ENCODE measurements at regions not wholly inside any gene's neighbourhood (a gene's known extent, or its start where the extent isn't known, plus 50 kb on each side); places are given as distances from the start of the nearest gene placed in this dataset.
"Not testable (repeated sequence)": the region's sequence is repeated elsewhere in the genome, so short reads cannot be mapped to it uniquely, and the experiment has no call there.

GRCh38 chr13:27341616-27342015, 71.0 kb downstream of the RASL11A start:
- TF ChIP-seq, protein P1, sequence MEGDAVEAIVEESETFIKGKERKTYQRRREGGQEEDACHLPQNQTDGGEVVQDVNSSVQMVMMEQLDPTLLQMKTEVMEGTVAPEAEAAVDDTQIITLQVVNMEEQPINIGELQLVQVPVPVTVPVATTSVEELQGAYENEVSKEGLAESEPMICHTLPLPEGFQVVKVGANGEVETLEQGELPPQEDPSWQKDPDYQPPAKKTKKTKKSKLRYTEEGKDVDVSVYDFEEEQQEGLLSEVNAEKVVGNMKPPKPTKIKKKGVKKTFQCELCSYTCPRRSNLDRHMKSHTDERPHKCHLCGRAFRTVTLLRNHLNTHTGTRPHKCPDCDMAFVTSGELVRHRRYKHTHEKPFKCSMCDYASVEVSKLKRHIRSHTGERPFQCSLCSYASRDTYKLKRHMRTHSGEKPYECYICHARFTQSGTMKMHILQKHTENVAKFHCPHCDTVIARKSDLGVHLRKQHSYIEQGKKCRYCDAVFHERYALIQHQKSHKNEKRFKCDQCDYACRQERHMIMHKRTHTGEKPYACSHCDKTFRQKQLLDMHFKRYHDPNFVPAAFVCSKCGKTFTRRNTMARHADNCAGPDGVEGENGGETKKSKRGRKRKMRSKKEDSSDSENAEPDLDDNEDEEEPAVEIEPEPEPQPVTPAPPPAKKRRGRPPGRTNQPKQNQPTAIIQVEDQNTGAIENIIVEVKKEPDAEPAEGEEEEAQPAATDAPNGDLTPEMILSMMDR (IDR thresholded peaks at IDR 0.05; ENCODE audit: low read depth, low read length, missing control alignments): no peak
- DNase-seq (ENCODE audit: low read depth): no peak
- no peak overlapping the region for H3K4me3 ChIP-seq (ENCODE audit: low read depth, low read length)

GRCh38 chr13:27347211-27347772, 76.7 kb downstream of the RASL11A start:
- no peak overlapping the region for H3K4me3 ChIP-seq (ENCODE audit: low read depth, low read length)
- TF ChIP-seq, protein P1 (IDR thresholded peaks at IDR 0.05; ENCODE audit: low read depth, low read length, missing control alignments): no peak
- DNase-seq (ENCODE audit: low read depth): no peak

DNA sequence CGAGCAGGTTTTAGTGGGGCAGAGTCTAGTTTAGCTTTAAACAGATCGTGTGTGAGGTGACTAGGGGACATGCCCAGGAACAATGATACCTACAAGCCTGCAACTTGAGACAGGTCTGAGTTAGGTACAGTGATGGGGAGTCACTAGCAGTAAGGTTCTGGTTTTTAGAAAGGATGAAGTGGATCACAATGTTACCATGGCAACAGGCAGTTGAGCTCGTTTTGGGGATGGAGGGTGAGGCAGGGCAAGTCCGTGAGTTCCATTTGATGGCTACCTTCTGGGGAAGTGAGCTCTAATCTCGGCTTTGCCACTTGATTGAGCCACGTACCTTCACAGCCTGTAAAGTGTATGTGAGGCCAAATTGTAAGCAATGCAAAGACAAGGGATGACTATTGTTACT, 76.0 kb upstream of the GTF3A start:
- no peak for DNase-seq (ENCODE audit: low read depth)
- TF ChIP-seq, protein P1 (IDR thresholded peaks at IDR 0.05; ENCODE audit: low read depth, low read length, missing control alignments): no peak
- H3K4me3 ChIP-seq (ENCODE audit: low read depth, low read length): no peak overlapping the region

DNA sequence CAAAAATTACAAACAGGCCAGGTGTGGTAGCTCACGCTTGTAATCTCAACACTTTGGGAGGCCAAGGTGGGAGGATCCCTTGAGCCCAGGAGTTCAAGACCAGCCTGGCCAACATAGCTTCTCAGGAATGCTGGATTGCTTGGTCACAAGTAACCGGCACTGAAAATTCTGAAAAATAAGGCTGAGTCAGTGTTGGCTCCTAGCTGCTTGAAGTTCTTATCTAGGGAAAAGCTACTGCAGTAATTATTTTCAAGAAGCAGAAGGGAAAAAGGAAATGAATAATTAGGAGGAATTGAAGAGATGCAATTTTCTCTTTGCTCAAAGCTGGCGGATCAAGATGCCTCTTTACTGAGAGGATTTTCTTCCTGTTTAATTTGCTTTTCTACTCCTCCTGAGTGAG, 75.0 kb upstream of the GTF3A start:
- no peak for DNase-seq (ENCODE audit: low read depth)
- TF ChIP-seq, protein P1 (IDR thresholded peaks at IDR 0.05; ENCODE audit: low read depth, low read length, missing control alignments): no peak
- no peak overlapping the region for H3K4me3 ChIP-seq (ENCODE audit: low read depth, low read length)

- DNase-seq (ENCODE audit: low read depth); H3K4me3 ChIP-seq (ENCODE audit: low read depth, low read length): not testable (repeated sequence)
Measured at GRCh38 chr13:27350825-27351224, 73.6 kb upstream of the GTF3A start.

DNA sequence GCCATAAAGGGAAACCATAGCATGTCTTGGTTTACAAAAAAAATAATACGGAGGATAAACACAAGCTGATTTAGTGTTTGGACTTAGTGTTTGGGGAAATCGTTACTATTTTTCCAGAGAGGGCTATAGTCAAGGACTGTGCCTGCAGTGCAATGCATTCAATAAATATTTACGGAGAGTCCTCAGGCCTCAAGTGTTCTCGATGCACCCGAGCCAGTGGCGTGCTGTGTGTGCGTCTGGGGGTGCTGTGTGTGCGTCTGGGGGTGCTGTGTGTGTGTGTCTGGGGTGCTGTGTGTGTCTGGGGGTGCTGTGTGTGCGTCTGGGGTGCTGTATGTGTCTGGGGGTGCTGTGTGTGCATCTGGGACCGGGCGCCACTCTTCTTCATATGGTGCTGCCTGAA, 71.7 kb upstream of the GTF3A start:
- no peak for DNase-seq (ENCODE audit: low read depth)
- TF ChIP-seq, protein P1 (IDR thresholded peaks at IDR 0.05; ENCODE audit: low read depth, low read length, missing control alignments): no peak
- H3K4me3 ChIP-seq (ENCODE audit: low read depth, low read length): no peak overlapping the region; the same call in 1 of the 2 replicates

DNA sequence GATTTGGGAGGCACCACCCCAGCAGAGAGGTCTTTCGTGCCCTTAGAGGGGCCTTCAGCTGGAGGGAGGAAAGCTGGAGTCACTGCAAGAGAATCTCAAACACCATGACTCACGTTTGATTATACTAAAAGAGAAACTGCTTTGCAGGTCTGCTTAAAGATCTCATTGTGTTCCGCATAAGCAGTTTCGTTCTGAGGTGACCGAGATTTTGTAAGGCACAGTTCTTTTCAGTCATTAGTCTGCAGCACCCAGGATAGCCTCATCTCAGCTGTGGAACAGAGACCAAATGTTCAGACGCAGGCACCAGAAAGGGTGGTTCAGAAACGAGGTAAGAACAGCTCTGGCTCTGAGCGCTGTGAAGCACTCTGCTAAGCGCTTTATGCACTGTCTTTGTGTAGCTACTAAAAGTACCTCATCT, 71.2 kb upstream of the GTF3A start:
- peak; percentile 91 for DNase-seq (ENCODE audit: low read depth)

More for the DNA sequence above, 71.2 kb upstream of the GTF3A start:
- TF ChIP-seq, protein P1 (IDR thresholded peaks at IDR 0.05; ENCODE audit: low read depth, low read length, missing control alignments): no peak
- no peak overlapping the region; the same call in 1 of the 2 replicates for H3K4me3 ChIP-seq (ENCODE audit: low read depth, low read length)

All from GM12864 (cell line).